HG03469 (cell line): ENCODE measurements at regions not wholly inside any gene's neighbourhood (a gene's known extent, or its start where the extent isn't known, plus 50 kb on each side); places are given as distances from the start of the nearest gene placed in this dataset.
"Not testable (repeated sequence)": the region's sequence is repeated elsewhere in the genome, so short reads cannot be mapped to it uniquely, and the experiment has no call there.

Source experiments
- ATAC-seq: cut with Tn5 transposase; IDR thresholded peaks from one replicate; pipeline ENCODE4 v1.9.1; 2021; ENCODE audit warnings: mild to moderate bottlenecking, moderate library complexity, moderate number of reproducible peaks; ENCODE audit not compliant: unreplicated experiment

GRCh38 chr1:9459816-9460407, 79.4 kb upstream of the SLC25A33 start:
- ATAC-seq, result no peak

DNA sequence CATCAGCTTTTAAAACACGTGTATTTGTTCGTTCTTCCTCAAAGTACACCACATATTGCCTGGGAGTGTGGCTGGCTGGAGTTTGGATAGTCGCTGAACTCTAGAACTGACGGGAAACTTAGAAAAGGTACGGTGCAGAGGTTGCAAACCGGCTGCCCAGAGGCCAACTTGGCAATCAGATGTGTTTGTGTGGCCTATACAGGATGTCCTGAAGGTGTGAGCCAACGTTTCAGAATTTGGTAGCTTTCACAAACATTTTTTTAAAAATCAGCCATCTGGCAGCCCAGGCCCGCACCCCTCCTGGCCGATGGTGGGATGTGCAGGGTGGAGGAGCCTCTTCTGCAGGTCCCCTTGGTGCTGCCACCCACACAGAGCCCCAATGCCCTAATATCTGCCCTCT, 73.6 kb upstream of the SLC25A33 start:
- ATAC-seq, result no peak

- ATAC-seq, result no peak
Observed at GRCh38 chr1:9466780-9467758, 72.2 kb upstream of the SLC25A33 start.

DNA sequence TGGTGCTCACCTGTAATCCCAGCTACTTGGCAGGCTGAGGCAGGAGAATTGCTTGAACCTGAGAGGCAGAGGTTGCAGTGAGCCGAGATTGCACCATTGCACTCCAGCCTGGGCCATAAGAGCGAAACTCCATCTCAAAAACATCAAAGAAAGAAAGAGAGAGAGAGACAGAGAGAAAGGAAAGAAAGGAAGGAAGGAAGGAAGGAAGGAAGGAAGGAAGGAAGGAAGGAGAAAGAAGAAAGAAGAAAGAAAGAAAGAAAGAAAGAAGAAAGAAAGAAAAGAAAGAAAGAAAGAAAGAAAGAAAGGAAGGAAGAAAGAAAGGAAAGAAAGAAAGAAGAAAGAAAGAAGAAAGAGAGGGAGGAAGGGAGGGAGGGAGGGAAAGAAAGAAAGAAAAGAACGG, 69.4 kb upstream of the SLC25A33 start:
- not testable (repeated sequence) for ATAC-seq

GRCh38 chr1:9471679-9472078, 67.6 kb upstream of the SLC25A33 start:
- no peak for ATAC-seq

DNA sequence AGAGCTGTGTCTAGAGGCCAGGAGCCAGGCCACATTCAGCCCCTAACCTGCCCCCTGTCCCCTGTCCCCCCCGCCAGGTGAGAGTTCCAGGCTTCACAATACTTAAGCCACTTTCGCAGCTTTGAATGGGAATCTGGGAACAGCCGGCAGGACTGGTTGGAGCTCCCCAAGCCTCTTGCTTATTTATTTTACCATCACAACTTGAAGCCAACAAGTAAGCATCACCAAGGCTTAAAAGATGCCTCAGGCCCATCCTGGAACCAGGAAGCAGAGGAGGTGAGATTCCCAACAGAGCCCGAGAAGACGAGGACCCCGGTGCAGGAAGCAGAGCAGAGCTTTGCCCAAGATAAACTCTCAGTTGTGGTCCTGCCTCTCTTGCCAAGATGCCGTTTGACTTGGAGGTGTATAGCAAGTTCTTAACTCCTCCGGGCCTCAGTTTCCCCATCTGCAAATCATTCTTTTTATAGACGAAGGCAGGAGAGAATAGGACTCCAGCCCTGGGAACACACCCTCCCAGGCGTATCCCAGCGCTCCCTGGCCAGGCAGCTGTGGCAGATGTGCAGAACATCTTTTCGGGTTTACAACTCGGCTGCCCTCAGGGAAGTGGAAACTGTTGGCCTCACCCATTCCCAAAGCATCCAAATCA, 66.8 kb upstream of the SLC25A33 start:
- ATAC-seq, result no peak

- ATAC-seq, result no peak
Observed at GRCh38 chr1:9473032-9473807, 66.0 kb upstream of the SLC25A33 start.

GRCh38 chr1:9475061-9475627, 64.1 kb upstream of the SLC25A33 start:
- ATAC-seq, result no peak

DNA sequence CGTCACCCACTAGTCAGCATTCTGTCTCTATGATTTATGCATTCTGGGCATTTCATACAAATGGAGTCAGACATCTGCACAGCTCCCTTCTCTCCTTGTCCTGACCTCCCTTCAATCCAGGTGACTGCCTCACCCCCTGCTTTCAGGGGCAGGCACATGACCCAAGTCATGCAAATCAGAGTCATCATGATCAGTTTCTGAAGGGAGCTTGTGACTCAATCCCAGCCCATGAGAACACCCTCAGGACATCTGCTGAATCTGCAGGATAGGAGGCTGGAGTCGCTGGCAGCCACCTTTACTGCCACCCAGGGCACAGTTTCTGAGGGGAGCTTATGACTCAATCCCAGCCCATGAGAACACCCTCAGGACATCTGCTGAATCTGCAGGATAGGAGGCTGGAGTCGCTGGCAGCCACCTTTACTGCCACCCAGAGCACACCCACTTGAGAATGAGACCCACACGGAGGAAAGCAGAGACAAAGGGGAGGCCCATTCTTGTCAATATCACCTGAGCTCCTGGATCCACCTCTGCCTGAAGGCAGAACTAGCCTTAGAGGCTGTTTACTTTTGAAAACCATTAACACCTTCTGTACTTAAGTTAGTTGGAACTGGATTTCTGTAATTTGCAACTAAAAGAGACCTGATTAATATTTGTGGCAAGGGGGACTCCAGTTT, 62.3 kb upstream of the SLC25A33 start:
- ATAC-seq, result no peak

DNA sequence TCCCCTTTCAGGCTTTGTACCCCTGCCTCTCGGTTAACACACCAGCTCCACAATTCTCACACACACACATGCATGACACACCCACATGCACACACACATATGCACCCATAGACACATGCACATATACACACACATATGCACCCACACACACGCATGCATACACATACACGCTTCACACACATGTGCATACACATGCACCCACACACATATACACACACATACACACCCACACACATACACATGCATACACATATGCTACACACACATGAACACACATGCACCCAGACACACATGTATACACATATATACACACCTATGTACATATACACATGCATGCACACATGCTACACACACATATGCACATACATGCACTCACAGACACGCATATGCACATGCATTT, 61.7 kb upstream of the SLC25A33 start:
- ATAC-seq, result no peak

GRCh38 chr1:9478021-9478420, 61.2 kb upstream of the SLC25A33 start:
- no peak for ATAC-seq

DNA sequence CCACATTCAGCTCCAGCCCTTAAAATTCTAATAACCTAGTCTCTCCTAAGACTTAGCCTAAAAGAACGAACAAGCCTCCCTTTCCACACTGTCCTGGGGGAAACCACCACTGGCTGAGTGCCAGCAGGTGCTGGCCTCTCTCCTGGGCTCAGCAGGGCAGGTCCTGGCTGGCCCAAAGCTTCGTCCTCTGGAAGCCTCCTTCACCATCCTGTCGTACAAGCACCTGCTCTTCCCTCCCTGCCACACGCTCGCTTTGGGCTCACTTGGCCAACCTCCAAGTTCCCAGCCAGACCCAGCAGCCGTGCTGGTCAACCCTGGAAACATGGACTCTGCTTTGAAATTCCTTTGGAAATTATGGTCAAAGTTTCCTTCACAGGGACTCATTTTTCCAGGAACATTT, 58.2 kb upstream of the SLC25A33 start:
- no peak for ATAC-seq

- no peak for ATAC-seq
Observed at GRCh38 chr1:9482403-9482802, 56.9 kb upstream of the SLC25A33 start.

DNA sequence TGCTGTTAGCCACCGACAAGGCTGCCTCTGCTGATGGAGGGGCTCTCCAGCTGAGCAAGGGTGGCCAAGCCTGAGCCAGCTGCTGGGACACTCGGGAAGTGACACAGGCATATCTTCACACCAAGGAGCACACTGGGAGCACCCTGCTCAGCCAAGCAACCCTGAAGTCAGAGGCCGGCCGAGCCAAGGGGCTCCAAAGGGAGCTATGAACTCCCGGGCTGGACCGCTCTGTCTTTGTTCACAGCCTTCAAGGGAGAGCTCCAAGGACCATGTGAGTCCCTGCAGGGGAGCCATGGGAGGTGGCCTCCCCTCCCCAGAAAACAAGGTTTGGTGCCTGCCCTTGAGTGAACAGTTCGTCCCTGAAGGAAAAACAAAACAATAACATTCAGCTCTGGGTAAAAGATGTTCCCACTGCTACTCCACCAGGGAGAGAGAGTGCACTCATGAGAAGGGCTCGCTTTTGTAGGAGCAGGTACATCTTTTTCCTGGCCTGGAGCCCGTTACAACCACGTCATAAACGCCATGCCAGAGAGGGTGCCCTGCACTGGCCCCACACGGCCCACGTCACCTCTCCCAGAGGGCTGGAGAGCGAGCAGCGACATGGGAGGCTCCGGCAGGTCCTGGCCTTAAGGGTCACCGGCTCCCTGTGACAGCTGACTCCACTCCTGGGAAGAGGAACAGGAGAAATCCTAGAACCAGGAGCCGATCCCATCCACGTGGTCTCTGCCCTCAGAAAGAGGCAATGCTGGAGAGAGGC, 56.3 kb upstream of the SLC25A33 start:
- ATAC-seq, result no peak

- no peak for ATAC-seq
Observed at GRCh38 chr1:9486466-9487140, 52.7 kb upstream of the SLC25A33 start.
